Naive thymus-derived CD4-positive, alpha-beta T cell (primary cell): ENCODE measurements at regions not wholly inside any gene's neighbourhood (a gene's known extent, or its start where the extent isn't known, plus 50 kb on each side); places are given as distances from the start of the nearest gene placed in this dataset.

Experiments
- ATAC-seq: fragments of 150-1000 bp; cut with Tn5 transposase; 2 replicates; pipeline ENCODE4 v1.10.0; 2021; ENCODE audit warnings: mild to moderate bottlenecking, moderate library complexity
- CTCF ChIA-PET: fragments of 350-600 bp; sonication (Branson Sonifier 250); formaldehyde crosslinking; loops from one replicate; lab custom pipeline; 2021; ENCODE audit warnings: antibody characterized with exemption; lab: Charles Lee
- POLR2A ChIA-PET: fragments of 350-600 bp; sonication (Branson Sonifier 250); formaldehyde crosslinking; loops from one replicate; lab custom pipeline; 2021; ENCODE audit warnings: antibody characterized with exemption, inconsistent platforms; lab: Charles Lee
- DNase-seq, 9 donors: peaks; one replicate each; pipeline versions ENCODE4 v3.0.0 to v3.0.0-alpha.2; 2020 to 2022; ENCODE audit warnings: mixed read lengths in 1 of 9
- H3K27ac ChIP-seq: one replicate; pipeline ENCODE4 v1.7.0; 2013; ENCODE audit warnings: mild to moderate bottlenecking, low read depth, low read length, moderate library complexity
- H3K27me3 ChIP-seq, 2 donors: one replicate each; pipeline ENCODE4 v1.7.0; 2013; ENCODE audit warnings: low read length in 2 of 2, mild to moderate bottlenecking in 2 of 2, moderate library complexity in 2 of 2; ENCODE audit not compliant: control insufficient read depth in 2 of 2, insufficient read depth in 2 of 2
- H3K36me3 ChIP-seq, 3 experiments: 1 replicate in 2 of 3; 2 replicates in 1 of 3; pipeline ENCODE4 v1.7.0; 2013; ENCODE audit warnings: low read length in 3 of 3, mild to moderate bottlenecking in 3 of 3, moderate library complexity in 1 of 3; ENCODE audit not compliant: insufficient read depth in 3 of 3, control insufficient read depth in 2 of 3
- H3K4me1 ChIP-seq, 2 donors: one replicate each; pipeline ENCODE4 v1.7.0; 2013; ENCODE audit warnings: low read length in 2 of 2, mild to moderate bottlenecking in 2 of 2, moderate library complexity in 1 of 2; ENCODE audit not compliant: control insufficient read depth in 2 of 2, insufficient read depth in 2 of 2
- H3K4me3 ChIP-seq: 2 replicates; pipeline ENCODE4 v1.7.0; 2013; ENCODE audit warnings: mild to moderate bottlenecking, low read length
- H3K9me3 ChIP-seq, 3 experiments: 1 replicate in 2 of 3; 2 replicates in 1 of 3; pipeline ENCODE4 v1.7.0; 2013; ENCODE audit warnings: low read length in 3 of 3; ENCODE audit not compliant: control insufficient read depth in 2 of 3
- H3K27ac Mint-ChIP-seq, 9 donors: one replicate each; pipeline ENCODE4 v1.8.0; 2020 to 2022; ENCODE audit warnings: mixed read lengths in 9 of 9, mild to moderate bottlenecking in 8 of 9, moderate library complexity in 5 of 9, inconsistent platforms in 2 of 9
- H3K27me3 Mint-ChIP-seq, 5 donors: one replicate each; pipeline ENCODE4 v1.8.0; 2021 to 2022; ENCODE audit warnings: mixed read lengths in 5 of 5, mild to moderate bottlenecking in 1 of 5
- H3K36me3 Mint-ChIP-seq, 5 donors: one replicate each; pipeline ENCODE4 v1.8.0; 2020 to 2022; ENCODE audit warnings: mixed read lengths in 5 of 5, mild to moderate bottlenecking in 3 of 5, inconsistent platforms in 1 of 5
- H3K4me1 Mint-ChIP-seq, 7 donors: one replicate each; pipeline ENCODE4 v1.8.0; 2020 to 2022; ENCODE audit warnings: mixed read lengths in 7 of 7, mild to moderate bottlenecking in 3 of 7, inconsistent platforms in 1 of 7
- H3K4me3 Mint-ChIP-seq, 10 donors: one replicate each; pipeline ENCODE4 v1.8.0; 2020 to 2022; ENCODE audit warnings: mild to moderate bottlenecking in 10 of 10, mixed read lengths in 10 of 10, moderate library complexity in 6 of 10, inconsistent platforms in 2 of 10
- H3K9me3 Mint-ChIP-seq, 11 donors: one replicate each; pipeline ENCODE4 v1.8.0; 2020 to 2022; ENCODE audit warnings: mixed read lengths in 11 of 11, mild to moderate bottlenecking in 4 of 11, inconsistent platforms in 1 of 11, moderate library complexity in 1 of 11
- intact Hi-C, 2 donors: fragments of 100-400 bp; cut with micrococcal nuclease; formaldehyde crosslinking; loops; one replicate each; pipeline ENCODE4 v1.15.1; 2023

- no peaks in the 10 kb centered on the region for H3K27me3 ChIP-seq
- H3K4me3 ChIP-seq, result no peak overlapping the region
- H3K4me1 ChIP-seq, result no peaks in the 10 kb centered on the region
- no peaks in the 10 kb centered on the region for H3K36me3 ChIP-seq
- DNase-seq (no peak), ATAC-seq (no peak)
- Mint-ChIP-seq H3K36me3 (peaks cover 0 to 5% (median 0%) of the 10 kb centered on the region in 5 donors), H3K27me3 (peaks cover 0 to 4% (median 0%) of the 10 kb centered on the region in 5 donors), H3K27ac (no peak overlapping the region), H3K4me1 (no peaks in the 10 kb centered on the region), H3K9me3 (peaks cover 2 to 22% (median 6%) of the 10 kb centered on the region in 11 donors), H3K4me3 (no peak overlapping the region)
- POLR2A ChIA-PET, result no interaction called here
- intact Hi-C loops, result no loop called here
- CTCF ChIA-PET, result no interaction called here
- no peaks in the 10 kb centered on the region for H3K9me3 ChIP-seq
- H3K27ac ChIP-seq, result no peak overlapping the region
These were observed 336.0 kb downstream of the ADCYAP1 start for GRCh38 chr18:1240701-1241100.

DNA sequence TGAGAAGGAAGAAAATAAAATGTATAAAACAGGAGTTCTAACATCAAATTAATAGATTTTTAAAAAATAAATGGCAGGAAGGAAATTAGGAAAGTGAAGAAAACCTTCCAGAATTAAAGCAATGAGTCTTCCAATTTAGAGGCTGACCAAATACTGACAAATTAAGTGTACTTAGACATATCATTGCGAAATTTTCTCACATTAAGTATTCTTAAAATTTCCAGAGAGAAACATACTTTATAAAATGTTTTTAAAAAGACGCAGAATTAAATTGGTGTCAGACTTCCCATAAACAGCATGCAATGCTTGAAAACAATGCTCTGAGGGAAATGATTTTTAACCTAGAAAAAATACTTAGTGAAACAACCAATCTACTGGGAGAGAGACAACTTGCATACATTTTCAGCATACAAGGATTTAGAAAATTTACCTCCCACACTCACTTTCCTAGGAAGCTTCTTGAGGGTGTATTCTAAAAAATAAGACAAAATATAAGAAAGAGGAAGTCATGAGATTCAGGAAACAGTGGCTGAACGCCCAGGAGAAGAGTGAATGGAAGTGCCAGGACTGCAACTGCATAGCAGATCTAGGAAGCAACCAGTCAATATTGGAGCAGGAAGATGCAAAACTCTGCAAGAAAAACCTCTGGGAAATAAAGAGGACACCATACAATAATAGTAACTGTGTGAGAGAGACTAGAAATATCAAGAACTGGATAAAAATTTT, 339.9 kb downstream of the ADCYAP1 start:
- peaks cover 0 to 10% (median 0%) of the 10 kb centered on the region in 11 donors for H3K9me3 Mint-ChIP-seq
- H3K4me3 Mint-ChIP-seq, result no peak overlapping the region
- peaks cover 0 to 4% (median 0%) of the 10 kb centered on the region in 5 donors for H3K27me3 Mint-ChIP-seq
- ChIA-PET CTCF (no interaction called here), POLR2A (no interaction called here)
- H3K4me3 ChIP-seq, result no peak overlapping the region
- DNase-seq, result no peak
- ATAC-seq, result no peak
- H3K27ac ChIP-seq, result no peak overlapping the region
- intact Hi-C loops, result no loop called here
- no peaks in the 10 kb centered on the region for H3K4me1 ChIP-seq
- no peaks in the 10 kb centered on the region for H3K36me3 ChIP-seq
- no peaks in the 10 kb centered on the region for H3K9me3 ChIP-seq
- no peaks in the 10 kb centered on the region for H3K4me1 Mint-ChIP-seq
- H3K36me3 Mint-ChIP-seq, result peaks cover 0 to 3% (median 0%) of the 10 kb centered on the region in 5 donors
- H3K27ac Mint-ChIP-seq, result no peak overlapping the region
- H3K27me3 ChIP-seq, result no peaks in the 10 kb centered on the region

- DNase-seq, result no peak
- H3K27ac Mint-ChIP-seq, result no peak overlapping the region
- POLR2A ChIA-PET, result no interaction called here
- peaks cover 0 to 8% (median 0%) of the 10 kb centered on the region in 11 donors for H3K9me3 Mint-ChIP-seq
- no peak overlapping the region for H3K27ac ChIP-seq
- H3K27me3 ChIP-seq, result no peaks in the 10 kb centered on the region
- H3K9me3 ChIP-seq, result no peaks in the 10 kb centered on the region
- H3K27me3 Mint-ChIP-seq, result no peaks in the 10 kb centered on the region
- no peak overlapping the region for H3K4me3 Mint-ChIP-seq
- H3K4me1 ChIP-seq, result no peaks in the 10 kb centered on the region
- intact Hi-C loops, result no loop called here
- no peak for ATAC-seq
- no peaks in the 10 kb centered on the region for H3K4me1 Mint-ChIP-seq
- H3K36me3 Mint-ChIP-seq, result peaks cover 0 to 3% (median 0%) of the 10 kb centered on the region in 5 donors
- H3K4me3 ChIP-seq, result no peak overlapping the region
- H3K36me3 ChIP-seq, result no peaks in the 10 kb centered on the region
- CTCF ChIA-PET, result no interaction called here
These were observed 342.2 kb downstream of the ADCYAP1 start for GRCh38 chr18:1246827-1247226.

DNA sequence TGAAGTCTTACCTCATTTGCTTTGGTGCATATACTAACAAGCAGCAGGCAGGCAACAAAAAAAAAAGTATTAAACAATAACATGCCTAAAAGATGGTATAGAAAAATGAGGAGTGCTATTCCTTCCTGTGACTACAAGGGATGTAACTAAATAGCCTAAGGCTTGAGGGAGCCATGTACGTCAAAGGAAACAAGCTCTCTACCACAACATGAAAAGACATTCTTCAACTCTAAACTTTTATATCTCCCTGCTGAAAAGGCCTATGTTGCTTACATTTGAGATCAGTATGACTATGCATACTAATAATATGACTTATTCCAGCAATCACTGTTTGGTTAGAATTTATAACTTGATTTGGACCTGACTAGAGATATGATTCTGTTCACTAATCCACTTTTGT, 347.9 kb downstream of the ADCYAP1 start:
- CTCF ChIA-PET, result no interaction called here

GRCh38 chr18:1252936-1253335, 348.3 kb downstream of the ADCYAP1 start:
- no peak for ATAC-seq
- Mint-ChIP-seq H3K27ac (no peak overlapping the region), H3K4me1 (no peaks in the 10 kb centered on the region), H3K27me3 (no peaks in the 10 kb centered on the region), H3K36me3 (no peaks in the 10 kb centered on the region), H3K9me3 (peaks cover 0 to 6% (median 2%) of the 10 kb centered on the region in 11 donors), H3K4me3 (no peak overlapping the region)
- no peak overlapping the region for H3K4me3 ChIP-seq
- intact Hi-C loops, result no loop called here
- H3K27ac ChIP-seq, result no peak overlapping the region
- no peaks in the 10 kb centered on the region for H3K27me3 ChIP-seq
- DNase-seq, result no peak
- H3K4me1 ChIP-seq, result no peaks in the 10 kb centered on the region
- no peaks in the 10 kb centered on the region for H3K36me3 ChIP-seq
- no peaks in the 10 kb centered on the region for H3K9me3 ChIP-seq
- ChIA-PET CTCF (no interaction called here), POLR2A (no interaction called here)

More for the DNA sequence above, 347.9 kb downstream of the ADCYAP1 start:
- intact Hi-C loops, result no loop called here
- Mint-ChIP-seq H3K4me3 (no peak overlapping the region), H3K27me3 (no peaks in the 10 kb centered on the region), H3K27ac (no peak overlapping the region), H3K9me3 (peaks cover 0 to 6% (median 2%) of the 10 kb centered on the region in 11 donors), H3K36me3 (no peaks in the 10 kb centered on the region), H3K4me1 (no peaks in the 10 kb centered on the region)
- H3K9me3 ChIP-seq, result no peaks in the 10 kb centered on the region
- H3K4me1 ChIP-seq, result no peaks in the 10 kb centered on the region
- H3K27ac ChIP-seq, result no peak overlapping the region
- no peaks in the 10 kb centered on the region for H3K36me3 ChIP-seq
- POLR2A ChIA-PET, result no interaction called here
- H3K4me3 ChIP-seq, result no peak overlapping the region
- ATAC-seq, result no peak
- no peak for DNase-seq
- H3K27me3 ChIP-seq, result no peaks in the 10 kb centered on the region

DNA sequence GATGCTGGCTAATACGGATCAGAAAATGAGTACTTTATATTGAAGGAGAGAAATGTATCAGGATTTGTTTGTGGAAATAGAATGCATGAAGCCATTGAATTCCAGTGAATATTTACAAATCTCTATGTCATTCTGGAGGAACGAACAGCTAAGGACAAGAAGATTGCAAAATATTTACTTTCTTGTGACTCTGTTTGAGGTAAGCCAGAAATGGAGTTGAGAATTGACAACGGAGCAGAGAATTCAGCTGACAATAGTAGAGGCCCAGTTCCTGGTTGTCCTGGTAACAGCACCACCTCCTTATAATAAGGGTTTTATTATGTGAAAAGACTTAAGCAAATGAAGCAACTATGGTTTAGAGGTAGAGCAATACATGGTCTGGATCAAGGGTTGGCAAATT, 349.2 kb downstream of the ADCYAP1 start:
- H3K36me3 ChIP-seq, result no peaks in the 10 kb centered on the region
- intact Hi-C loops, result no loop called here
- H3K4me3 ChIP-seq, result no peak overlapping the region
- ATAC-seq (no peak), DNase-seq (no peak)
- H3K27me3 Mint-ChIP-seq, result no peaks in the 10 kb centered on the region
- H3K27ac Mint-ChIP-seq, result no peak overlapping the region
- POLR2A ChIA-PET, result no interaction called here
- H3K9me3 Mint-ChIP-seq, result peaks cover 0 to 10% (median 4%) of the 10 kb centered on the region in 11 donors
- H3K9me3 ChIP-seq, result no peaks in the 10 kb centered on the region
- CTCF ChIA-PET, result no interaction called here
- H3K27me3 ChIP-seq, result no peaks in the 10 kb centered on the region
- H3K27ac ChIP-seq, result no peak overlapping the region
- no peaks in the 10 kb centered on the region for H3K36me3 Mint-ChIP-seq
- no peaks in the 10 kb centered on the region for H3K4me1 ChIP-seq
- H3K4me3 Mint-ChIP-seq, result no peak overlapping the region
- no peaks in the 10 kb centered on the region for H3K4me1 Mint-ChIP-seq

- H3K9me3 Mint-ChIP-seq, result peaks cover 0 to 33% (median 14%) of the 10 kb centered on the region in 11 donors
These were observed 356.4 kb downstream of the ADCYAP1 start for GRCh38 chr18:1261054-1261453.

More at GRCh38 chr18:1261054-1261453, 356.4 kb downstream of the ADCYAP1 start:
- no peaks in the 10 kb centered on the region for H3K27me3 Mint-ChIP-seq
- H3K4me3 Mint-ChIP-seq, result no peak overlapping the region
- no peaks in the 10 kb centered on the region for H3K27me3 ChIP-seq
- POLR2A ChIA-PET, result no interaction called here
- H3K9me3 ChIP-seq, result peaks cover 0 to 5% (median 0%) of the 10 kb centered on the region in 3 experiments
- no peaks in the 10 kb centered on the region for H3K36me3 ChIP-seq
- H3K4me3 ChIP-seq, result no peak overlapping the region
- intact Hi-C loops, result no loop called here
- ATAC-seq (no peak), DNase-seq (no peak)
- H3K4me1 ChIP-seq, result no peaks in the 10 kb centered on the region
- H3K27ac ChIP-seq, result no peak overlapping the region
- CTCF ChIA-PET, result no interaction called here
- H3K27ac Mint-ChIP-seq, result no peak overlapping the region
- no peaks in the 10 kb centered on the region for H3K4me1 Mint-ChIP-seq
- H3K36me3 Mint-ChIP-seq, result no peaks in the 10 kb centered on the region
